HEK293T (cell line): ENCODE measurements at regions not wholly inside any gene's neighbourhood (a gene's known extent, or its start where the extent isn't known, plus 50 kb on each side); places are given as distances from the start of the nearest gene placed in this dataset.
"Not testable (repeated sequence)": the region's sequence is repeated elsewhere in the genome, so short reads cannot be mapped to it uniquely, and the experiment has no call there.

Source experiments
- CTCF ChIA-PET: fragments of 350-600 bp; formaldehyde crosslinking; extraction: SDS; loops from one replicate; lab custom pipeline; 2021; ENCODE audit warnings: antibody characterized with exemption, inconsistent platforms; lab: Yijun Ruan, JAX
- POLR2A ChIA-PET: fragments of 350-600 bp; formaldehyde crosslinking; extraction: SDS; loops from one replicate; lab custom pipeline; 2020; ENCODE audit warnings: antibody characterized with exemption, inconsistent platforms; lab: Yijun Ruan, JAX
- DNase-seq: peaks from one replicate; pipeline ENCODE4 v3.0.0; 2012; ENCODE audit warnings: mixed read lengths; ENCODE audit errors: extremely low spot score
- ARNT ChIP-seq: fragments of 450-650 bp; IDR thresholded peaks from 2 replicates; pipeline ENCODE4 v1.6.1; 2017; ENCODE audit warnings: mild to moderate bottlenecking
- BHLHE40 ChIP-seq: fragments of 450-650 bp; IDR thresholded peaks from 2 replicates; pipeline ENCODE4 v1.6.1; 2016; ENCODE audit warnings: mild to moderate bottlenecking, moderate library complexity, borderline replicate concordance
- CTBP1 ChIP-seq: fragments of 450-650 bp; IDR thresholded peaks from 2 replicates; pipeline ENCODE4 v1.6.1; 2016; ENCODE audit warnings: borderline replicate concordance
- ELF4 ChIP-seq: fragments of 450-650 bp; IDR thresholded peaks from 2 replicates; pipeline ENCODE4 v1.6.1; 2017; ENCODE audit warnings: antibody characterized with exemption
- FOXA1 ChIP-seq: fragments of 450-650 bp; IDR thresholded peaks from 2 replicates; pipeline ENCODE4 v1.6.1; 2016; ENCODE audit warnings: mild to moderate bottlenecking
- FOXK2 ChIP-seq: fragments of 450-650 bp; IDR thresholded peaks from 2 replicates; pipeline ENCODE4 v1.6.1; 2016; ENCODE audit warnings: mild to moderate bottlenecking
- FOXM1 ChIP-seq: fragments of 450-650 bp; IDR thresholded peaks from 2 replicates; pipeline ENCODE4 v1.6.1; 2017; ENCODE audit warnings: mild to moderate bottlenecking, borderline replicate concordance
- HDGF ChIP-seq: fragments of 450-650 bp; IDR thresholded peaks from 2 replicates; pipeline ENCODE4 v1.6.1; 2017; ENCODE audit warnings: antibody characterized with exemption, borderline replicate concordance
- L3MBTL2 ChIP-seq: fragments of 450-650 bp; conservative IDR thresholded peaks from 2 replicates; pipeline ENCODE4 v1.6.1; 2016; ENCODE audit warnings: mild to moderate bottlenecking
- LEF1 ChIP-seq: fragments of 450-650 bp; IDR thresholded peaks from 2 replicates; pipeline ENCODE4 v1.6.1; 2017; ENCODE audit warnings: mild to moderate bottlenecking, borderline replicate concordance
- NFRKB ChIP-seq: fragments of 450-650 bp; IDR thresholded peaks from 2 replicates; pipeline ENCODE4 v1.6.1; 2016; ENCODE audit warnings: mild to moderate bottlenecking, moderate library complexity
- PKNOX1 ChIP-seq: fragments of 450-650 bp; IDR thresholded peaks from 2 replicates; pipeline ENCODE4 v1.6.1; 2016
- SP1 ChIP-seq: fragments of 450-650 bp; IDR thresholded peaks from 2 replicates; pipeline ENCODE4 v1.6.1; 2017
- SUZ12 ChIP-seq: fragments of 450-650 bp; IDR thresholded peaks from 2 replicates; pipeline ENCODE4 v1.6.1; 2016; ENCODE audit warnings: mild to moderate bottlenecking
- TARDBP ChIP-seq: fragments of 450-650 bp; IDR thresholded peaks from 2 replicates; pipeline ENCODE4 v1.6.1; 2016
- ZNF384 ChIP-seq: fragments of 450-650 bp; IDR thresholded peaks from 2 replicates; pipeline ENCODE4 v1.6.1; 2016

GRCh38 chrX:114051667-114052315 is 532.1 kb upstream of the HTR2C start:
- no peak for DNase-seq
- no peak for TF ChIP-seq SUZ12
- no peak for TF ChIP-seq TARDBP
- TF ChIP-seq FOXK2: no peak
- TF ChIP-seq SP1: no peak
- TF ChIP-seq ZNF384: no peak
- no peak for TF ChIP-seq HDGF
- no peak for TF ChIP-seq BHLHE40
- no peak for TF ChIP-seq LEF1
- no peak for TF ChIP-seq CTBP1
- no peak for TF ChIP-seq ELF4
- no peak for TF ChIP-seq PKNOX1
- TF ChIP-seq FOXA1: no peak
- TF ChIP-seq FOXM1: no peak
- CTCF ChIA-PET: no interaction called here
- POLR2A ChIA-PET: no interaction called here

GRCh38 chrX:114050075-114050796 is 533.6 kb upstream of the HTR2C start:
- POLR2A ChIA-PET: no interaction called here
- CTCF ChIA-PET: no interaction called here
- no peak for TF ChIP-seq ARNT
- TF ChIP-seq SUZ12: no peak
- DNase-seq: no peak

GRCh38 chrX:114049063-114049462 is 534.8 kb upstream of the HTR2C start:
- TF ChIP-seq PKNOX1 (no peak), FOXM1 (no peak), SUZ12 (no peak), SP1 (no peak), CTBP1 (no peak), LEF1 (no peak), ZNF384 (no peak), NFRKB (no peak)
- DNase-seq: no peak
- POLR2A ChIA-PET: no interaction called here

GRCh38 chrX:114047558-114047957 is 536.3 kb upstream of the HTR2C start:
- CTCF ChIA-PET: no interaction called here
- no peak for DNase-seq
- POLR2A ChIA-PET: no interaction called here
- TF ChIP-seq ELF4 (no peak), CTBP1 (no peak), FOXA1 (no peak), HDGF (no peak), NFRKB (no peak), ARNT (no peak), BHLHE40 (no peak), SUZ12 (no peak), TARDBP (no peak), SP1 (no peak), FOXM1 (no peak), L3MBTL2 (no peak), ZNF384 (no peak), FOXK2 (no peak), PKNOX1 (no peak)

More at GRCh38 chrX:114049063-114049462, 534.8 kb upstream of the HTR2C start:
- CTCF ChIA-PET: no interaction called here

- CTCF ChIA-PET: no interaction called here
- no peak for TF ChIP-seq PKNOX1
- TF ChIP-seq ELF4: no peak
- no peak for TF ChIP-seq L3MBTL2
- no peak for TF ChIP-seq TARDBP
- no peak for TF ChIP-seq SP1
- TF ChIP-seq SUZ12: no peak
- no peak for TF ChIP-seq FOXM1
- no peak for TF ChIP-seq LEF1
- TF ChIP-seq BHLHE40: no peak
- POLR2A ChIA-PET: no interaction called here
- no peak for DNase-seq
Observed at GRCh38 chrX:114046695-114047279, 537.1 kb upstream of the HTR2C start.

GRCh38 chrX:114041470-114041869 is 542.4 kb upstream of the HTR2C start:
- DNase-seq, CTCF ChIA-PET, POLR2A ChIA-PET: not testable (repeated sequence)

- CTCF ChIA-PET, POLR2A ChIA-PET, DNase-seq: not testable (repeated sequence)
Observed at GRCh38 chrX:114040661-114041269, 543.1 kb upstream of the HTR2C start.

- CTCF ChIA-PET, POLR2A ChIA-PET, DNase-seq: not testable (repeated sequence)
Observed at GRCh38 chrX:114040111-114040510, 543.8 kb upstream of the HTR2C start.
